ENCODE measurements at regions not wholly inside any gene's neighbourhood (a gene's known extent, or its start where the extent isn't known, plus 50 kb on each side); places are given as distances from the start of the nearest gene placed in this dataset.

- no peak for ATAC-seq (replicated peaks)
- Mint-ChIP-seq H3K36me3 (ENCODE audit: low read depth) (no peaks in the 10 kb centered on the region), H3K4me1 (no peaks in the 10 kb centered on the region), H3K9me3 (peaks cover 48% of the 10 kb centered on the region), H3K27ac (no peak overlapping the region), H3K4me3 (no peak overlapping the region), H3K27me3 (no peaks in the 10 kb centered on the region)
These were observed 113.7 kb upstream of the RBFOX1 start for GRCh38 chr16:7218936-7219335.

- H3K27me3 Mint-ChIP-seq = no peaks in the 10 kb centered on the region
- H3K36me3 Mint-ChIP-seq (ENCODE audit: low read depth) = no peaks in the 10 kb centered on the region
- no peak overlapping the region for H3K27ac Mint-ChIP-seq
- H3K9me3 Mint-ChIP-seq = peaks cover 51% of the 10 kb centered on the region
- H3K4me1 Mint-ChIP-seq = no peaks in the 10 kb centered on the region
- no peak for ATAC-seq (replicated peaks)
- no peak overlapping the region for H3K4me3 Mint-ChIP-seq
These were observed 114.8 kb upstream of the RBFOX1 start for GRCh38 chr16:7217797-7218196.

GRCh38 chr16:7216719-7217118 lies 115.9 kb upstream of the RBFOX1 start:
- peaks cover 46% of the 10 kb centered on the region for H3K9me3 Mint-ChIP-seq
- no peaks in the 10 kb centered on the region for H3K27me3 Mint-ChIP-seq
- ATAC-seq (replicated peaks) = no peak
- H3K4me3 Mint-ChIP-seq = no peak overlapping the region
- no peak overlapping the region for H3K27ac Mint-ChIP-seq
- H3K4me1 Mint-ChIP-seq = no peaks in the 10 kb centered on the region
- H3K36me3 Mint-ChIP-seq (ENCODE audit: low read depth) = no peaks in the 10 kb centered on the region

- H3K27ac Mint-ChIP-seq = no peak overlapping the region
- no peaks in the 10 kb centered on the region for H3K27me3 Mint-ChIP-seq
- no peak for ATAC-seq (replicated peaks)
- peaks cover 28% of the 10 kb centered on the region for H3K9me3 Mint-ChIP-seq
- H3K4me1 Mint-ChIP-seq = no peaks in the 10 kb centered on the region
- H3K4me3 Mint-ChIP-seq = no peak overlapping the region
- H3K36me3 Mint-ChIP-seq (ENCODE audit: low read depth) = no peaks in the 10 kb centered on the region
These were observed 120.9 kb upstream of the RBFOX1 start for GRCh38 chr16:7211781-7212180.

GRCh38 chr16:7209598-7209997 lies 123.0 kb upstream of the RBFOX1 start:
- H3K36me3 Mint-ChIP-seq (ENCODE audit: low read depth) = no peaks in the 10 kb centered on the region
- H3K27ac Mint-ChIP-seq = no peak overlapping the region
- H3K4me3 Mint-ChIP-seq = no peak overlapping the region
- H3K27me3 Mint-ChIP-seq = no peaks in the 10 kb centered on the region
- ATAC-seq (replicated peaks) = no peak
- H3K4me1 Mint-ChIP-seq = no peaks in the 10 kb centered on the region
- peaks cover 22% of the 10 kb centered on the region for H3K9me3 Mint-ChIP-seq

GRCh38 chr16:7206469-7206868 lies 126.2 kb upstream of the RBFOX1 start:
- Mint-ChIP-seq H3K4me1 (no peaks in the 10 kb centered on the region), H3K27ac (no peak overlapping the region), H3K9me3 (peaks cover 16% of the 10 kb centered on the region), H3K4me3 (no peak overlapping the region), H3K36me3 (ENCODE audit: low read depth) (no peaks in the 10 kb centered on the region), H3K27me3 (no peaks in the 10 kb centered on the region)
- no peak for ATAC-seq (replicated peaks)

- Mint-ChIP-seq H3K36me3 (ENCODE audit: low read depth) (no peaks in the 10 kb centered on the region), H3K4me3 (no peak overlapping the region), H3K9me3 (peaks cover 30% of the 10 kb centered on the region), H3K27me3 (no peaks in the 10 kb centered on the region), H3K27ac (no peak overlapping the region), H3K4me1 (no peaks in the 10 kb centered on the region)
- no peak for ATAC-seq (replicated peaks)
These were observed 132.3 kb upstream of the RBFOX1 start for GRCh38 chr16:7200320-7200719.

GRCh38 chr16:7185689-7186088 lies 147.0 kb upstream of the RBFOX1 start:
- no peaks in the 10 kb centered on the region for H3K4me1 Mint-ChIP-seq
- H3K9me3 Mint-ChIP-seq = peaks cover 35% of the 10 kb centered on the region
- no peak overlapping the region for H3K4me3 Mint-ChIP-seq
- no peaks in the 10 kb centered on the region for H3K27me3 Mint-ChIP-seq
- no peaks in the 10 kb centered on the region for H3K36me3 Mint-ChIP-seq (ENCODE audit: low read depth)
- no peak overlapping the region for H3K27ac Mint-ChIP-seq
- no peak for ATAC-seq (replicated peaks)

- Mint-ChIP-seq H3K36me3 (ENCODE audit: low read depth) (no peaks in the 10 kb centered on the region), H3K4me3 (no peak overlapping the region), H3K4me1 (no peaks in the 10 kb centered on the region), H3K27ac (no peak overlapping the region), H3K27me3 (no peaks in the 10 kb centered on the region), H3K9me3 (peaks cover 35% of the 10 kb centered on the region)
- ATAC-seq (replicated peaks) = no peak
These were observed 147.5 kb upstream of the RBFOX1 start for GRCh38 chr16:7185165-7185564.

- Mint-ChIP-seq H3K4me3 (no peak overlapping the region), H3K4me1 (no peaks in the 10 kb centered on the region), H3K27ac (no peak overlapping the region), H3K9me3 (peaks cover 32% of the 10 kb centered on the region), H3K36me3 (ENCODE audit: low read depth) (no peaks in the 10 kb centered on the region), H3K27me3 (no peaks in the 10 kb centered on the region)
- no peak for ATAC-seq (replicated peaks)
These were observed 148.9 kb upstream of the RBFOX1 start for GRCh38 chr16:7183768-7184167.

- H3K4me1 Mint-ChIP-seq = no peaks in the 10 kb centered on the region
- no peak overlapping the region for H3K27ac Mint-ChIP-seq
- H3K9me3 Mint-ChIP-seq = peaks cover 29% of the 10 kb centered on the region
- H3K36me3 Mint-ChIP-seq (ENCODE audit: low read depth) = no peaks in the 10 kb centered on the region
- ATAC-seq (replicated peaks) = no peak
- no peak overlapping the region for H3K4me3 Mint-ChIP-seq
- no peaks in the 10 kb centered on the region for H3K27me3 Mint-ChIP-seq
These were observed 150.0 kb upstream of the RBFOX1 start for GRCh38 chr16:7182510-7183109.

GRCh38 chr16:7177875-7178274 lies 154.8 kb upstream of the RBFOX1 start:
- Mint-ChIP-seq H3K36me3 (ENCODE audit: low read depth) (no peaks in the 10 kb centered on the region), H3K27me3 (no peaks in the 10 kb centered on the region), H3K4me1 (no peaks in the 10 kb centered on the region), H3K9me3 (peaks cover 32% of the 10 kb centered on the region), H3K4me3 (no peak overlapping the region), H3K27ac (no peak overlapping the region)
- ATAC-seq (replicated peaks) = no peak

GRCh38 chr16:7171151-7171550 lies 161.5 kb upstream of the RBFOX1 start:
- H3K9me3 Mint-ChIP-seq = peaks cover 19% of the 10 kb centered on the region
- no peak overlapping the region for H3K4me3 Mint-ChIP-seq
- H3K27ac Mint-ChIP-seq = no peak overlapping the region
- no peak for ATAC-seq (replicated peaks)
- H3K36me3 Mint-ChIP-seq (ENCODE audit: low read depth) = no peaks in the 10 kb centered on the region
- no peaks in the 10 kb centered on the region for H3K4me1 Mint-ChIP-seq
- H3K27me3 Mint-ChIP-seq = no peaks in the 10 kb centered on the region

GRCh38 chr16:7167626-7168025 lies 165.0 kb upstream of the RBFOX1 start:
- H3K9me3 Mint-ChIP-seq = peaks cover 13% of the 10 kb centered on the region
- H3K36me3 Mint-ChIP-seq (ENCODE audit: low read depth) = no peaks in the 10 kb centered on the region
- H3K4me3 Mint-ChIP-seq = no peak overlapping the region
- no peaks in the 10 kb centered on the region for H3K4me1 Mint-ChIP-seq
- no peaks in the 10 kb centered on the region for H3K27me3 Mint-ChIP-seq
- H3K27ac Mint-ChIP-seq = no peak overlapping the region
- no peak for ATAC-seq (replicated peaks)

GRCh38 chr16:7161891-7162290 lies 170.8 kb upstream of the RBFOX1 start:
- ATAC-seq (replicated peaks) = no peak
- H3K9me3 Mint-ChIP-seq = peaks cover 18% of the 10 kb centered on the region
- no peaks in the 10 kb centered on the region for H3K4me1 Mint-ChIP-seq
- H3K27ac Mint-ChIP-seq = no peak overlapping the region
- H3K4me3 Mint-ChIP-seq = no peak overlapping the region
- no peaks in the 10 kb centered on the region for H3K27me3 Mint-ChIP-seq
- no peaks in the 10 kb centered on the region for H3K36me3 Mint-ChIP-seq (ENCODE audit: low read depth)

- Mint-ChIP-seq H3K27me3 (no peaks in the 10 kb centered on the region), H3K36me3 (ENCODE audit: low read depth) (no peaks in the 10 kb centered on the region), H3K9me3 (peaks cover 15% of the 10 kb centered on the region), H3K27ac (no peak overlapping the region), H3K4me3 (no peak overlapping the region), H3K4me1 (no peaks in the 10 kb centered on the region)
- no peak for ATAC-seq (replicated peaks)
These were observed 172.6 kb upstream of the RBFOX1 start for GRCh38 chr16:7160093-7160492.
